GM18858 (cell line): ENCODE measurements at regions not wholly inside any gene's neighbourhood (a gene's known extent, or its start where the extent isn't known, plus 50 kb on each side); places are given as distances from the start of the nearest gene placed in this dataset.
A peak's percentile ranks its signal among the peaks of the same experiment; 100 is the strongest.

ENCODE experiments used
- ATAC-seq: cut with Tn5 transposase; IDR thresholded peaks from one replicate; pipeline ENCODE4 v1.9.1; 2021; ENCODE audit not compliant: unreplicated experiment

DNA sequence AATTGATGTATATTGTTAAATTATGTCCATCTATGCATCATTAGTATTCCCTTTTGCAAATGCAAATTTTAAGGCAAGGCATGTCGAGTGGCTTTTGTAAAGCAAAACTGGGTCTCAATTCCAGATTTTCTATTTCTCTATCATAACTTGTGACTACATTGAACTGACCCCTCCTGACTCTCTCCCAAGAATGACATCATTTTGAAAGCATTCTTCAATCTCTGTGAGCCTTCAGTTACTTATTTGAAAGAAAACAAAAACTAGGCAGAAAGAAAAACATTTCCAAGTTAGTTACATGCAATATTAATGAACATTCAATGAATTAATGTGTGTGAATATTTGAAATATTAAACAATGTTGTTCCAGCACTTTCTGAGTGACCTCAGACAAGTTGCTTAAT is 314.3 kb upstream of the CLNK start:
- ATAC-seq = no peak

DNA sequence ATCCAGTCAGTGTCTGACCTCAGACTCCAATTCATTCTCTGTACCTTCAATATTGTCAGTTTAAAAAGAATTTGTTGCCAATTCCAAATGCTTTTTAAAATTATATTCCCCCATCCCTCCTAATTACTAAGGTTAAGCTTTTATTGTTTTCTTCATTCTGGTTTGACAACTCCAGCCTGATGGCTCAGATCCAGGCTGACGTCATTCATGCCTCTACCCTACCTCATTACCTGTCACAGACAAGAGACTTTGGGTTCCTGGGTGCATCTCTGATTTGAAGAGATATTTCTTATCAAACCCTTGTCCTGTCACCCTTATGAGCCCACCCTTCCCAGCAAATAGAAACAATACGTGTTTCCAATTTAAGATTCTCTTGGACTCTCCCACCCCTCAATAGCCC is 300.2 kb upstream of the CLNK start:
- no peak for ATAC-seq

DNA sequence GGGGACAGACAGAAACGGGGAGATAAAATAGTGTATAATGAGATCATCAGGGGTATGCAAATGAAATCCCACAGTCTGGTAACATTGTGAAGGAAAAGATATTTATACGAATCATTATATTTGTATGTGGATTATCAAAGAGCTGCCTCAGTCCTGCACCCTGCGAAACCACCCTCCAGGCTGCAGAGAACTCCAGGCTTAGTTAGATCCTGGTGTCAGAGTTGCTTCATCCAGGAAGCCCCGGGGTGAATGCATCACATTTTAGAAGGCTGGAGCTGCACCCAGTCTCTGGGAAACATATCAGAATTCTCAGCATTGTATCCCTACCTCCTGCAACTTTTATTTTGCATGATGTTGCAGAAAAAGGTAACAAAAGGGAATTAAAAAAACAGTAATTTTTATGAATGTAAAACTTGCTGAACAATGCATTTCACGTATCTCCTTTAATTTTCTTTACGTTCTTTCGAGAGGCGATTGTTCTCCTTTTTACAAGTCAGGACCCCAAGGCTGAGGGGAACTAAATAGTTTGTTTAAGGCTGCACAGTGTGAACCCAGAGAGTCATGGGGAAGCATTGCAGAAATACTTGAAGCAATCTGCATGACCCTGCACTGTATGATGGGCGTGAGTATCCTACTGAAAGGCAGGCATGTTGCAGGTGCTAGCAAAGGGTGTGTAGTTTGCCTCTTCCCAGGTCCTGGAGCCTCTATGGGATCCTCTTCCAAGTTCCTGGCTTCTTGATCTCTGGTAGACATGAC is 299.5 kb upstream of the CLNK start:
- no peak for ATAC-seq

DNA sequence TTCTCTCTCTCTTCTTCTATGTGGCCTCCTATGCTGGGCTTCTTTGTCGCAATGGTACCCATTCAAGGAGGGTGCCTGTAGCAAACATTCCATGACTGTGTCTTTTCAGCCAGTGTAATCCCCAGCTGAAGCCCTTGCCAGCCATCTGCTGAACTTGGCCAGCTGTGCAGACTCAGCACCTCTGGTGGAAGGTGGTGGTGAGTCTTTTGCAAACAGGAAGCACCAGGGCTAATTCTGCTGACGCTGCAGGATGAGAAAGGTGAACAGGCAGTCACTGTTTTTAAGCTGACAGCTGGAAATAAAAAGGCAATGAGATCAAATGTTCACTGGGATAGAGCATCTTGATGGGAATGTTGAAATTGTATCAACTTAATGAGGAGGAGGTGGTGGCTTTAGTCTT is 298.7 kb upstream of the CLNK start:
- ATAC-seq = no peak

DNA sequence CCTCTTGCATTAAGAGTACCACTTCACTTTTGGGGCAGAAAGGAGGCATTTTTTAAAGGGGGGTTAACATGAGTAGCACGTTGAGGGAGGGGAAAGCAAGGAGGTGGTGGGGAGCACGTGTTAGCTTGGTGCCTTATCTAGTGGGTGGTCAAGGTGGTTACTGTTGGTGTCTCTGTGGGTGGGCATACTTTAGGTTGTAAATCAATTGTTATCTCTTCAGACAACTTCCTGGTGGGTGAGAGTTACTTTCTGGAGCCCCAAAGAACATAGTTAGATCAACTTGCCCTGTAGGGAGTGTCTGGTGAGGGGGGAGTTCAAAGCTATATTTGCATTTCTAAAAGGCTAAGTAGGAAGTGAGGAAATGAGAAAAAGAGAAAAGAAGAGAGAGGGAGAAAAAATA is 297.7 kb upstream of the CLNK start:
- no peak for ATAC-seq

DNA sequence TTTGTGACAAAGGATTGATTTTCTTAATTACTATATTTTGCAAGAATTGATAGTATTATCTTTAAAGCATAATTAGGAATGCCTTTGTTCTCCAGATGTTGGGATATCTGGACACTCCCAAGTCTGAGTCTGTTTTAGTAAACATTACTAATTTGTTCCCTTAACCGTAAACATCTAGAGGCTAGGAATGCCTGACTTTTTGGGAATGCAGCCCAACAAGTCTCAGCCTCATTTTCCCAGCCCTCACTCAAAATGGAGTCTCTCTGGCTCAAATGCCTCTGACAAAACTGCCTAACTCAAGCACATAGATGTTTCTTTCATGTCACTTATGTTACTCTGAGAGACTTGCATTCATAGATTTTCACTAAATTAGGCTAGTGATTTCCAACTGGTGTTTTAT is 297.0 kb upstream of the CLNK start:
- no peak for ATAC-seq

DNA sequence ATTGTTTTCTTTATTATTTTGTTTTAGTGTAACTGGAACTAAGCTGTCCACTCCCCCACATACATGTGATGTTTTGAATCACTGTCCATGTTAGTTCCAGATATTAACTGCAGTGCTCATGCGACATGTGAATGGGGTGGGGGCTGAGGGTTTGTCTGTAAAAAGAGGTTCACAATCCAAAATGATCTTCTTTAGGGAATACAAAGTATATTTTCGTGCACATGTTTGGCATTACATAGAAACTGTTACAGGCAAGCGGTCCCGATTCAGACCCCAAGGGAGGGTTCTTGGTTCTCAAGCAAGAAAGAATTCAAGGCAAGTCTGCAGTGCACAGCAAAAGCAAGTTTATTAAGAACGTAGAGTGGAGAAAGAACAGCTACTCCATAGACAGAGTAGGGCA is 296.5 kb upstream of the CLNK start:
- ATAC-seq = no peak

DNA sequence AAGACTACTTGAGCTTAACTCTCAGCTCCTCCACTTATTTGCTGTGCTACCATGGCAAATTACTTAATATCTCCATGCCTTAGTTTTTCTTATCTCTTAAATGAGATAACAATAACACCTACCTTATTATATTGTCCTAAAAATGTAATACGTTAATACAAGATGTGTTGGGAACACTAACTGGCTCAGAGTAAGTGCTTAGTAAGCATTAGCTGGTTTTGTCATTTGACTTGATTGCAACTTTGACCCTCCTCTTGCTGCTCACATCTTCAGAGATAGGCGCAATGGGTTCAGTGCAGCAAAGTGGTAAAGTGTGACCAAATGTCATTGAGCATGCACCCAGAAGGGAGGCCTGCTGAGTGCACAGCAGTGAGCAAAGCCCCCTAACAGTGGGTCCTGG is 294.5 kb upstream of the CLNK start:
- ATAC-seq = no peak

DNA sequence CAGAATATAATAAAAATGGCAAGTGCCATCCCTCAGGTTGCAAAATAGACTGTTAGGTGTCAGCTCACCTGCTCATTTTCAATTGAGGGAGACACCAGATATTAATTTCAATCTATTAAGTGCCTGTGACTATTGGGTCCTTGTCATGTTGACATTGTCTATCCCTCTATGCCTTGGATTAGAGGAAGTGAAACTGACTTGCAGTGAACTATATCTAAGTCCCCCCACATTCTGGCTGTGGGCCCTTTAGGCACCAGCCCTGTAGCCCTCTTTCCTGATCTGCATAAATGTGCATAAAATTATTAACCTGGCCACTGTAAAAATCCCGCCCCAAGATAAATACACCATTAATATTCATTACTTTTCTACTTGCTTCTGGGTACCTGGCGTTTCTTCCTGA is 293.0 kb upstream of the CLNK start:
- ATAC-seq = peak; percentile 94

DNA sequence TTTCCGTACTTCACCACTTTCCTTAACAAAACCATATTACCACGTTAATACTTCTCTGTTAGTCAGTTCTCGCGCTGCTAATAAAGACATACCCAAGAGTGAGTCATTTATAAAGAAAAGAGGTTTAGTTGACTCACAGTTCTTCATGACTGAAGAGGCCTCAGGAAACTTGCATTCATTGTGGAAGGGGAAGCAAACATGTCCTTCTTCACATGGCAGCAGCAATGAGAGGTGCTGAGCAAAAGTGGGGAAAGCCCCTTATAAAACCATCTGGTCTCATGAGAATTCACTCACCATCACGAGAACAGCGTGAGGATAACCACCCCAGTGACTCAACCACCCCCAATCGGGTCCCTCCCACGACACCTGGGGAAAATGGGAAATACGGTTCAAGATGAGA is 289.8 kb upstream of the CLNK start:
- no peak for ATAC-seq

DNA sequence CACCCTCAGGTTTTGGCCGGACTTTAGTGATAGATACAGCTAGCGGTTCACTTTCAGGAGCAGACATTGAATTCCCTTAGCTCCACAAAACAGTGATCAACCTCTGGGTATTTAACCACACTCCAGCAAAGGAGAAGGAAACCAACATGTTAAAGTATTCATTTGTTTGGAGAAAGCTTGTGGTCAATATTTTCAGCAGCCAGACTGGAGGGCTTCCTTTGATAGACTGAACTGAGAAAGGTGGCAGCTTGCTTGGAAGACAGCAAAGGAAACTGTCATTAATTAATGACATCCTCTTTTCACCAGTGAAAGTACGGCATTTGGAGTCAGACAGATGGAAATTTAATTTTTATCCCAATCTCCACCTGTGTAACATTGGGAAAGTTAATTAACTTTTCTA is 289.1 kb upstream of the CLNK start:
- no peak for ATAC-seq

DNA sequence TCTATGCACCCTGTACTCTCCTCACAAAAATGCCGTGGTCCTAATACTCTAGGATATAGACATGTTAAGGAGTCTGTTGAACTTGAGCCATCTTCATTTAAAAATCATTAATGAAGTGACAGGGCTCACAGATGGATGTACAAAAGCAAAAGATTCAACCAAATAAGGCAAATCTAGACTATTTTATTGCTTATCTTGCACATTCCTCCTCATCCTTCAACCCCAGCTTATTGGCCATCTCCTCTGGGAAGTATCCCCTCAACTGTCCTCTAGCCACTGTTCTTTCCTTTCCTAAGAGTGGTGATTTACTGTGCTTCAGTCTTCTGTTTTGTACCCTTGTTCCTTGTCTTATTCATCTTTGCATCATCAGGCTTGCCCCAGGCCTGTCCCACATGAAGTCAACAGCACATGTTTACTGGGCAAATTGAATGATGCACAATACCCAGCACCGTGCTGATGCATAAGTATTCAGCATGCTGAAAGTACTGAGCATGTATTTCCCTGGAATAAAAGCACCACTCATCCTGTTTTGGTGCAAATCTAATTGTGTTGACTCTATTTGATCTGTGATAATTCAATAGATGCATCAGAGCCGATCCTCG is 287.3 kb upstream of the CLNK start:
- ATAC-seq = no peak

DNA sequence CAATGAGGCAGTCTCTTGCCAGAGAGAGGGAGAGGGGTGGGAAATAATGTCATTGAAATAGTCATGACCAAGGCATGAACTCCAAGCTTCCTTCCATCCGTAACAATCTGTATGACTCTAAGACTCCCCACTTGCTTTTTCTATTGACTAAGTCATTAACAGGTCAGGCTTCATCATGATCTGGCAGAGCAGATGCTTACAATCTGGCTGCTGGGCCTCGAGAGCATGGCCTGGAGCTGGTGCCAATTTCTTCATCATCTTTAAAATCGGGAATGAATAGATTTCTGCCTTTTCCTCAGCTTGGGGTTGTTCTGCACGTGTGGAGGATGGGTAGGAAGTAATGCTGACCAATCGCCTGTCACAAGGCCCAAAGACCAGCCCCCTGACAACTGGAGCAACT is 280.6 kb upstream of the CLNK start:
- no peak for ATAC-seq

DNA sequence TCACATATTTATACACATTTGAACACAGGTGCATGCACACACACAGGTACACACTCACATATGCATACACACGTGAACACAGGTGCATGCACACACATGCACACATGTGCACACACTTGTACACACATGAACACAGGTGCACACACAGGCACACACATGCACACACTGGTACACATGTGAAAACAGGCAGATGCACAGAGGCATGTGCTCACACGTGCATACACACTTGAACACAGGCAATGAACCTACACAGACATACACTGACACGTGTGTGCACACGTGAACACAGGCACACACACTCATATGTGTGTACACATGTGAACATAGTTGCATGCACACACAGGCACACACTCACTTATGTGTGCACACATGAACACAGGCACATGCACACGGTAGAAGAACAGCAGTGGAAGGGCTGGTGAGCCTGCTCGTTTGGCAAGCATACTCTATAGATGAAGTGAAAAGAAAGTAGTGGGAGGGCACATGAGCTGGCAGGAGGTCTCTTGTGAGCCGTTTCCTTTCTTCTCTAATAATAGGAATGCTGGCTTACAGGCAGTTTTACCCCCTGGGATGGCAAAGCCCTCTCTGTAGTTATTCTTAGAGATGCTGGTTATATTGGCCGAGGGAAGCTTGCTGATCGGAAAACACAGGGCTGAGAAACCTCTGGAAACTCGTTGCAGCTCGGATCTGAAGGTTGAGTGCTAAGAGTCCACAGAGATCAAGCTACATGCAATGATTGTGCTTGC is 279.6 kb upstream of the CLNK start:
- ATAC-seq = no peak

DNA sequence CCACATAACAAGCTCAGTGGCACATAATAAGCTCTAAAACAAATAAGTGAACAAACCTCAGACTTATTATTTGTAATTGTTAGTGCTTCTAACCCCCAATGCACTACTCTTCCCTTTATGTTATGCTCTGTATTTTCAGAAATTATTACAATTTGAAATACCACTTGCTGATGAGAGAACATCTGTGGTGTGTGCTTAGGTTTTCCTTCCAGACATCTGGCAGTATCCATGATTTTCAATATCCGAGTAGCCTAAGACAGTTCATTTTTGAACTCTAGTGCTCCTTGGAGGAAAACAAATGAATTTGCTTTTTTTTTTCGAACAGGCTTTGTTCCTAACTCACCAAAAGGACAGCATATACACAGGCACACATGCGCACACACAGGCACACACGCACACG is 278.7 kb upstream of the CLNK start:
- ATAC-seq = no peak

DNA sequence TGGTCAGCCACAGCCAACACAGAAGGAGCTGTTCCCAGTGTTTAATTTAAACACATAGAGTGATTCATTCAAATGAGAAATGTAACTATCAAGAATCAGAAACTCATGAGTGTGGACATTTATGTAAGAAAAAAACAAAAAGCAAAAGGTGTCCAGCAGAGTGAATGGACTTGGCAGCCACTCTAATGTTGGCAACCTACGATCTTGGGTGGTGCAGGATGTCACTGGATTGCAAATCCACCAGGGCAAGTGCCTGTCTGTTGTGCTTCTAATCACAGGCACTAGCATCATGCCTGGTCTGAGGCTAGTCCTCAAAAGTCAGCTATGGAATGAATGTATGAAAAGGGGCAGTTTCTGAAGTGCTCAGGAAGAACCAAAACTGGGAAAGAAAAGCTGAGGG is 277.7 kb upstream of the CLNK start:
- ATAC-seq = no peak

DNA sequence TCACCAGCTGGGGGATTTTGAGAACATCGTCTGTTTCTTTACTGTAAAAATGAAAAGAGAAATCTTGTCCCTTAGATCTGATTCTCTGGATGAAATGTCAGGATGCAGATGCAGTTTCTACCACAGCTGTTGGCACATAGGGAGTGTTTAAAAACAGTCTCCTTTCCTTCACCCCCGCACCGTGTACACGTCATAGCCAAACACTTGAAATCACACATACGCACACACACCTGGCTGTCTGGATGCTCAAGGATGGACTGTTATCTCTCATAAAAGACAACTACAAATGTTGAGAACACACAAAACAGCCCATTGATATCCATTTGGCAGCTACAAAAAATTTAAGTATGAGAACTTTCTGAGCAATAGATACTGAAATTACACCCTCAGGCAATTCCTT is 275.8 kb upstream of the CLNK start:
- ATAC-seq = no peak

DNA sequence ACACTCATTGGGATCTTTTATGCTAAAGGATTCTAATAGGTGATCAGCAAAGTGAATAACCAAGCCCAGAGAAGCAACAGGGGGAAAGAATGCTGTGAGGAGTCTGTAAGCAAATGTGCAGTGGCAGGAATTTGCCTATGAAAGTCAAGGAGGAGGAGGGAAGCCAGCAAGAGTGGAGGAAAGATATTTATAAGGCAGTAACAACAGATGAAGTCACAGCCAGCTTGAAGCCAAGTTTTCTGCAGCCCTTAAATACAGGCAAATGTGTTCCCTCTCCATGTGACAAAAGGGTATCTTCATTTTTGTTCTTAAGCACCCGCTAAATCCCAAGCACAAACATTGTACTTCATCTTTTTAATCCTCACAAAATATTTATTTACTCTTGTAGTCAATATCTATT is 275.0 kb upstream of the CLNK start:
- ATAC-seq = no peak

DNA sequence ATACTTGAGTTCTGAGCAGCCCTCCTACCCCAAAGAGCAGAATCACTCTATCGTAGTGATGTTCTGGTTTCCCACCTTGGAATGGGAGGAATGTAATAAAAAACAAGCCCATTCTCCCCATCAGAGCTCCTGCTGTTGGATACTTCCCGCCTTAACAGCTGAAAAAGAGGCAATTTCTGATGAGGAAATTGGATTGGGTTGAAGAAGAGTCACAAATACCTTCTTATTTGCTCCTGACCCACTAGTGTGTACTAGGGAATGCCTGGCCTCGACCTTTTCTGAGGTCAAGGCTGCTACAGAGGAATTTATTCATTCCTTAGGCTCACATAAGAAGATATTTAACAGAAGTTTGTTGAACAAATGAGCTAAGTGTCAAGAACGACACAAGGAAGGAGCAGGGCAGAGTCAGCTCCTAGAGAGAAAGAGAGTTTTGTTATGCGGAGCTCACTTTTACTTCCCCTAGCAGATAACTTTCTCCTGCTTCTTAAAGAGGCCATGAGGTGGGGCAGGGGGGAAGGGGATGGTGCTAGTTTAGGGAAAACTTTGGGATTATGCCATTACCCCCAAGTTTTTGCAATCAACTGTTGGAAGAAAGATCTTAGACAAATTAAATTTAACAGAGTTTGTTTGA is 273.8 kb upstream of the CLNK start:
- no peak for ATAC-seq

DNA sequence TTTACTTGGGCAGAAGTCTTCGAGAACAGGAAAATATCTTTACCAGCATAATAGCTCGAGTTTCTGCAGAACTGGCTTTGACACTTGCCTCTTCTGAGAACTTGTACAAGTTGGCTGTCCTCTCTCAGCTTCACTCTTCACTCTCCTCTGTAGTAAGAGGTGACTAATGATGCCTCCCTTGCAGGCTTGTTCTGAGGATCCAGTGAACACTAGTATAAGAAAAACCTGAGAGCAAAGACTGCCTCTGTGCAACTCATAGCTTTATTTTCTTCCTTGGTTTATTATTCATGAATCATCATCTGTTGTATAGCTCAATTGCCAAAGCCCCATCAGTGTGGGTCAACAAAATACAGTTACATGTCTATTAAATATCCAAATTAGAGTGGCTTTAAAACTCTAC is 266.7 kb upstream of the CLNK start:
- no peak for ATAC-seq

DNA sequence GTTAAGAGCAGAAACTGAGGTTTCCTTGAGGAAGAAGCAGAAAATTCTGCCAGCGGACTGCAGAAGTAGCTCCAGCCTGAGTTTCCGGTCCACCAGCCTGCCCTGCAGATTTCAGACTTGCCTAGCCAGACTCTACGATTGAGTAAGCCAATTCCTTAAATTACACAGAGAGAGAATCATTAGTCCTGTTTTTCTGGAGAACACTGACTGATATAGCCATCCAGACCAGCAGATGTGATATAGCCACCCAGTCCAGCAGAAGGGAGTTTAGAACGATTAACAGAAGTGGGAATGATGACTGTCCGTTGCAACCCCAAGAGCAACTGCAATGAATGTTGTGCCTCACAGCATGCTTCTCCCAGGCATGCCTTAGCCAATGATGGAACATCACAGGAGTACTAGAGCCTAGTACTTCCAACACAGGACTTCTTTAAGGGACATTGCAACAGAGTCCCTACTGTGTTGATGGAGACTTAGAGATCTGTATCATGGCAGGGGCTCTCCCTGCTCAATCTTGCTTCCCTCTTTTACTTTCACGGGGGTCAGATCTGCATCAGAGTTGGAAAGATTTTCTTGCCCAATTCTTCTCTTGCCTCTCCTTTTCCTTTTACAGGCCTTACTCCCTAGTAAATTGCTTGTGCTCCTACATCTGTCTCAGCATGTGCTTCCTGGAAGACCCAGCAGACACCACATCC is 264.6 kb upstream of the CLNK start:
- ATAC-seq = peak; percentile 45
